Myocyte (in vitro differentiated cells): ENCODE measurements at regions not wholly inside any gene's neighbourhood (a gene's known extent, or its start where the extent isn't known, plus 50 kb on each side); places are given as distances from the start of the nearest gene placed in this dataset.
"Not testable (repeated sequence)": the region's sequence is repeated elsewhere in the genome, so short reads cannot be mapped to it uniquely, and the experiment has no call there.

ENCODE experiments used
- DNase-seq: peaks from one replicate; pipeline ENCODE4 v3.0.0-alpha.2; 2012; ENCODE audit warnings: low read depth

DNA sequence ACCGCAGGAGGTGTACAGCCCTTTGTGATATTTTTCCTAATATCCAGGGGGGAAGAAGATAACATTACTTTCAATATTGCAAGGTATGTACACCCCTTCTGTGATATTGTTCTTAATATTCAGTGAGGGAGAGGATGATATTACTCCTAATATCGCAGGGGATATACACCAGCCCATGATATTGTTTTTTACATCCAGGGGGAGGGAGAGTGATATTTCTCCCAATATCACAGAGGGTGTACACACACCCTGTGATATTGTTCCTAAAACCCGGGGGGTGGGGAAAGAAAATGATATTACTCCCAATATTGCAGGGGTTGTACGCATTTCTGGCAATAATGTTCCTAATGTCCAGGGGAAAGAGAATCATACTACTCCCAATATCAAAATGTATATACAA, 58.0 kb upstream of the SLC25A48 start:
- DNase-seq = no peak

DNA sequence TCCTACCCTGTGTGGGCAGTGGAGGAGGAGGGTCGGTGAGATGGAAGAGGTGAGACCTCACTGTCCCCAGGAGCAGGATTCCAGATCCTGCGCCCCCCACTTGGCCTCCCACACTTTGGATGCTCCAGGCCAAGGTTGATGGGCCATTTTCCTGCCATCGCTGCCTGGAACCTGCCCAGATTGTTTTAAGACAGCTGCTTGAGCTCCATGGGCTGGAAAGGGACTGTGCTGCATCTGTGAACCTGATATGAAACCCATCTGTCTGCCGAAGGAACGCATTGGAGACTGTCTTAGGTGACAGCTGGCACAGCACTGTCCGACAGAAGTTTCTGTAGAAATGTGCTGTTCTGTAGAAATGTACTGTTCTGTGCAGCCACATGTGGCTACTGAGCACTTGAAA, 72.7 kb upstream of the SLC25A48 start:
- DNase-seq = peak; percentile 43

DNA sequence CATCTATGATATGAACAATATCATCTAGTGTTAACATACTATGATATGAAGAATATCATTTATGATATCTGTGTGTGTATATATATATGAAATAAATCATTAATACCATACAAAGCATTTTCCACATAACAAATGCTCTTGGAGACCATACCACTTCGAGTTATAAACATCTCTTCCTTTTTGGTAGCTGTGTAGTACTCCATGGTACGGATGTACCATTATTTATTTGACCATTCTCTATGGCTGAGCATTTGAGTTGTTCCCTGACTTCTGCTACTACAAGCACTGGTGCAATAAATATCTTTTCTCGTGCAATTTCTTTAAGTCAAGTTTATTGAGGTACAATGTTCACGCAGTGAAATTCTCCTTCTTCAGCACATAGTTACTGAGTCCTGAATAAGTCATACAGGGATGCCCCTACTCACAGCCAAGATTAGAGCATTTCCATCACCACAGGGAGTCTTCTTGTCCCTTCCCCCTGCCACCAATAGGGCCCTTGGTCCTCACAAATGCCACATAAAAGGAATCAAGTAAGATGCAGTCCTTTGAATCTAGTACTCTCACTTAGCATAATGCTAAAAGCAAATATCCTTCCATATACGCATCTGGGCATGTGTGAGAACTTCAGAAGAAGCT, 75.2 kb upstream of the SLC25A48 start:
- no peak for DNase-seq

DNA sequence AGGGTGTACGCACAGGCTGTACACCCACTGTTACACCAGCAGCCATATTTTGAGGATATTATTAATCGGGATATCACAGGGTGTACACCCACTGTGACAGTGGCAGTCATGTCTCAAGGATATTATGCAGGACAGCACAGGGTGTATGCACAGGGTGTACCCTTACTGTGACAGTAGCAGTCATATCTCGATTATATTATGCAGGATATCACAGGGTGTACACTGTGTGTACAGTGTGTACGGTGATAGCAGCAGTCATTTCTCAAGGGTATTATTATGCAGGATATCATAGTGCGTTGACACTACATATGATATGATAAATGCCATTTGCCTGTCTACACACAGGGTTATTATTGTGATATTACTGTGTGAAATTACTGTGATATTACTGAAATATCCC, 80.5 kb upstream of the SLC25A48 start:
- no peak for DNase-seq

DNA sequence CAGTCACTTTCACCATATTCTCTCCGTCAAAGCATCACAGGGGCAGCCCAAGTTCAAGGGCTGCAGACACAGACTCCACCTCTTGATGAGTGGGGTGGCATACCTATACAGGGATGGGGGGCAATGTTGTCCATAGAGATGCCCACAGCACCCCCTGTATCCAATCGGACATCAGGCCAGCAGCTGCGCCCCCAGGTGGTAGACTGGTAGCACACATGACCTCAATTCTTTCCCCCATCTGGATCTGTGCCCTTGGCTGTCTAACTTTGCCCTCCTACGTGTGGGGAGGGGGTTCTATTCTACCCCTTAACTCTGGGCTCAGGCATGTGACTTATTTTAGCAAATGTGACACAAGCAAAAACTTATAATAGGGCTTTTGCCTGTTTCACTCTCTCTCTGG, 84.0 kb upstream of the SLC25A48 start:
- DNase-seq = no peak

DNA sequence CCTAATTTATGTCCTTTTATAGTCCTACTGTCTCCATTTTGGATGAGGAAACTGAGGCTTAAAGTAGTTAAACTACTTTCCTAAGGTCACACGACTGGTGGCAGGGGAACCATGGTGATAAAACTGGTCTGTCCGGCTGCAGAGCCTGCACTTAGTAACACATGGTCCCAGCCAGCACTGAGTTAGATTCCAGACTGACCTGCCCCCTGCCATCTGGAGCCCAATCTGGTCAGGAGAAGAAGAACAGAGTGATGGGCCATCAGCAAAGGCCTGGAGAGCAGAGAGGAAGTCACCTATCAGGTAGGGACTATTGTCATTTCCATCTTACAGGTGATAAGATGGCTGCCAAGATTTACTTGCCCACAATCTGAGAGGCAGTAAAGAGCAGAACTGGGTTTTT, 86.6 kb upstream of the SLC25A48 start:
- no peak for DNase-seq

DNA sequence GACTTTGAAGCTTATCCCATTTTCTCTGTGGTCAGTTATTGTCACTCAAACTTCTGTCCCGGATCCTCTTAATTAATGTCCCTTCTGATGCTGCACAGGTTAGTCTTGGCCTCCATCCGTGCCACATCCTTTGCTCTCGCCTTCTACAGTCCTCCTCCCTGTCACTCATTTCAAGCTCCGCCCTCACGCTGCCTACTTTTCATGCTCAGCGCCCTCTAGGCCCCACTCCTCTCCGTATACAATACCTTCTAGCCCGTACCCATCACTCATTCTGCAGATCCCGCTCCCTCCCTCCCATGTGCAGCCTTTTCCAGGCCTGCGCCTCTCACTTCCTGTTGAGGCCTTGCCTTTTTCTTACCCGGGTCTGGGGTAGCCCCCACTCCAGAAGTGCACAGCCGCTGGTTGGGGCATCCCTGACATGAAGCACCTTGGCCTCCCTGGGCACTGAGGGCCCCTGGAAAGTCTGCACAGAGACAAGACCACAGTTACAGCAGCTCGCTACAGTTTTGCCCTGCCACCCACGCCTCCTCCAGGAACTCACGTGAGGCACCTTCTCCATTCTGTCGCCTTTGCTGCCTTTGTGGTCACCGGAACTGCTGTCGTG, 88.5 kb upstream of the SLC25A48 start:
- DNase-seq = no peak

DNA sequence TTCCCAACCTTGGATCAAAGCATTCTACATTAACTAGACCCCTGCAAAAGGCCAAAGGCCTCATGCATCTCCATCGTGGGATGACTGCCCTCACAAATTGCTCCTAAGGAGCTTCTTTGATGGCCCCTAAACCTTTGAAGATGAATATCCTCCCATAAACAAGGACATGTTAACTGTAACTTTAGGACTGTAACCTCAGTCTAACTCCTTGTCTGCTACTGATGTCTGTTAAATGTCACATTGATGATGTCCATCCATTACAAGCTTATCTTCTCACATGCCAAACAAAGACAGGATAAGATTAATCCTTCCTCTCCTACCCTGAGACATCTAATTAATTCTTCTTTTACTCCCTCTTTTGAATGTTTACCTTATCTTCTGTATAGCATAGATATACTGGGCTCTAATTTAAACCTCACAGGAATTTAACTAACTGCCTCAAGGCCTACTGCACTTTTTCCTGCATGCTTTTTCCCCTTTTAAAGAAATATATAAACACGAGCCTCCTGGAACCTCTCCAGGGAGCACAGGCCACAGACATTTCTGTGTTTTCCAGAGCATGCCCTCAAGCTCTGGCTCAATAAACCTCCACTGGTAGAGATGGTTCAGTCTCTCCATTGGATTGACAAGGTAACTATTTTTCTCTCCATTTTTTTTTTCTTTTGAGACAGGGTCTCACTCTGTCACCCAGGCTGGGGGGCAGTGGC, 90.6 kb upstream of the SLC25A48 start:
- DNase-seq = no peak

DNA sequence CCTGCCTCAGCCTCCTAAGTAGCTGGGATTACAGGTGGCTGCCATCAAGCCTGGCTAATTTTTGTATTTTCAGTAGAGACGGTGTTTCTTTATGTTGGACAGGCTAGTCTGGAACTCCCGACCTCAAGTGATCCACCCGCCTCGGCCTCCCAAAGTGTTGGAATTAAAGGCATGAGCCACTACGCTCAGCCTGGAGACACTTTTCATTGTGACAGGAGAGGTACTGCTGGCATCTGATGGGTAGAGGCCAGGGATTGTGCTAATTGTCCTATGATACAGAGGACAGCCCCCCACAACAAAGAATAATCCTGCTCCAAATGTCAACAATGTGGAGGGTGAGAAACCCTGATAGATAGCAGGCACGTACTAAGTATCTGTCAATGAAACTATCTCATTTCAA, 91.3 kb upstream of the SLC25A48 start:
- DNase-seq = no peak

DNA sequence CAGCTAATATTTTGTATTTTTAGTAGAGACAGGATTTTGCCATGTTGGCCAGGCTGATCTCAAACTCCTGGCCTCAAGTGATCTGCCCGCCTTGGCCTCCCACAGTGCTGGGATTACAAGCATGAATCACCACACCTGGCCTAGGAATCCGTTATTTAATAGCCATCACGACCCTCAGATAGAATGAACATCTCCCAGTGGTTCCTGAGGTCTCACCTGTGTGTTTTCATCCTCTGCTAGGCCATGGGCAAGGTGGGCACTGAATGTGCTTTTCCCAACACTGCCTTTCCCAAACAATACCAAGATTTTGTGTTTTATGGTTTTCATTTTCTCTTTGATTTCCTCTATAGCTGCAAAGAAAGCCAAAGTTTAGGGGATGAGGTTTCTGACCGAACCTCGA, 92.2 kb upstream of the SLC25A48 start:
- DNase-seq = not testable (repeated sequence)

DNA sequence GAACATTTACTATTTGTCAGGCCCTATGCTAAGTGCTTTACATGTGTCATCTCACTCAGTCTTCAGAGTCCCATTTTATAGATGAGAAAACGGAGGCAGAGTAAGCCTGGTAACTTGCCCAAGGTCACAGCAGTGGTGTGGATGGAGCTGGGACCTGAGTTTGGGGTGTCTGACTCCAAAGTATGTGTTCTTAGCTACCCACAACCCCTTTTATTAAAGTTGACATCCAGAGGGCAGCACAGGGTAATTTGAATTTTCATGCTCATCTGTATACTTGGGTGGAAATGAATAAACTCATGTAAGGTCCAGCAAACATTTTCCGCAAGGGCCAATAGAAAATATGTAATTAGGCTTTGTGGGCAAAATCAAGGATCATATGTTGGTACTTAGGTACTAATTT, 93.4 kb upstream of the SLC25A48 start:
- DNase-seq = no peak

DNA sequence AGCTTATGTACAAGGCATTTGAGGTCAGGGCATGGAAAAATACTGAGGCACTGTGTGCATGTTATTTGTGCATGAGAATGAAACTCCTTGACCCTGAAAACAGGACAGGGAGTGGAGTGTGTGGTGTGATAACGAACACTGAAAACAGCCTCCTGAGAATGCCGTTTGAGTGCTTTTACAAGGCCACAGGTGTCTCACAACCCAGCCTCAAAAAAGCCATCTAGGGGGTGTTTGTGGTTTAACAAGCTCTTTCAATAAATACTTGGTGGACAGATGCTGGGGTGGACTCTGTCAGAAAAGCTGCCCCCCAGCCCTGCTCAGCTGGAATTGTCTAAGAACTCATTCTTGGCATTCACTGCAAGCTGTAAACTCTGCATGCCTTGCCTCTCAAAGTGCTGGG, 94.0 kb upstream of the SLC25A48 start:
- DNase-seq = peak; percentile 24

DNA sequence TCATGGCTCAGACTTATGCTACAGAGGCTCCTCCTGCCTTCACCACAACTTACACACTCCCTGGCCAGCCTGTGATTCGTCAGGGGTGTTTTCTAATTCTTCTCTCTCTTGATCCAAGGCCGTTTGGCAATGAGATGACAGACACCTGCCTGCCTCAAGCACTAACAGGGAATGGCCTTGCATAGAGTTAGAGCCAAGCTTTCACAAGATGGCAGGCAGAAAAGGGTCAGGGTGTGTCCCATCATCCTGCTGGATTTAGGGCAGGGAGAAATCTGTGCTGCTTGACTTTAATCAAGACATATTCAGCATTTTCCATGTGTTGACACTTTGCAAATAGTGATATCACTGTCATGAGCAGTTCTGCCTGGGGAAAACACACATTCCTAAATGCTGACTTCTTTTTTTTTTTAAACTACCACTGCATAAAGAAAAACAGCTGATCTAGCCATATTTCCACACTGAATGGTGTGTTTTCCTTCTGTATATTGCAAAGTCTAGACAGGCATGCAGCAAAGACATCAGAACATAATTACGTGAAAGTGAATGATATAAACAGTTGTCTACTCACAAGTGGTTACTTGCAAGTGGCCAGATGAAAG, 95.0 kb upstream of the SLC25A48 start:
- DNase-seq = no peak

DNA sequence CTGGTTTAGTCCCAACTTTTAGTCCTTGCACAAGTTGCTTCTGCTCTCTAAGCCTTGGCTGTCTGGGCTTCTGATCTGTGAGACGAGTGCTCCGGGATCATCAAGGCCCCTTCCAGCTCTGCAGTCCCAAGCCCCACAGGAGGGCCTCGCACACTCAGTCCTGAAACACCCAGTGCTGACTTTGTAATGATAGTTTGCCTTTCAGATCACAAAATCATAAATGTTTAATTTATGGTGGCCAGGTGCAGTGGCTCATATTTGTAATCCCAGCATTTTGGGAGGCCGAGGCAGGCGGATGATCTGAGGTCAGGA, 95.9 kb upstream of the SLC25A48 start:
- no peak for DNase-seq

DNA sequence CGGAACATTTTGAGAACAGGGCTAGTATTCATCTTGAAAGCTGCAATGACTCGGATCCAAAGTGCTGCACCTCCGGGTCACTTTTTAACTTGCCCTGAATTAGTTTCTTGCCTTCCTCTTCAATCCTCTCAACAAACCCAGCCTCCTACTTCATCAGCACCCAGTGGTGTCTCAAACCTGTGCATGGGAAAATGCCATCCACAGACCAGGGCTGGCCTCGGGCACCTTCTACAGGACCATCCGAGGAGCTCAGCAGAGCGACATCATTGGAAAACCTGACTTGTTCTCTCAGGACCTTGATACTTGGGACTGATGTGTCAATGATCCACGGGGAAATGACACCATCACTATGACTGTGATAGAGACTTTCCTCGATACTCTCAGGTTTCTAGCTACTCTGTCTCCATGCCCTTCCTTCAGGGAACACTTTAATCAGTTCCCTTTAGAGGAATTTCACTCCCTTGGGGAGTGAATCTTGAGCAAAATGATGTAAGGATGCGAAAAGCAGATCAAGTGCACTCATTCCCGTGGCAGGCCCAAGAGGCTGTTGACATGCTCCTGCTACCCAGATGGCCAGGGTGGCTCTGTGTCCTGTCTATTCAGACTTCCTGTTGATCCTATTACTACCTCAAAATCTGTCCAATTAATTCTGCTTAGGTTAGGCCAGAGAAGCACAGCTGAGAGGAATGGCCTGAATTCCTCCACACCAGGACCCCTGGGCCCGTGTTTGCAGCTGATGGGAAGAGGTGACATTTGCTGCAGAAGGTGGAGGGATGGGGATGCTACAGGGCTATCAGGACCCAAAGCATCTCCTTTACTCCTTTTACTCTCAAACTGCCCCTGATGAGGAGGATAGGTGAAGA, 96.5 kb upstream of the SLC25A48 start:
- no peak for DNase-seq

DNA sequence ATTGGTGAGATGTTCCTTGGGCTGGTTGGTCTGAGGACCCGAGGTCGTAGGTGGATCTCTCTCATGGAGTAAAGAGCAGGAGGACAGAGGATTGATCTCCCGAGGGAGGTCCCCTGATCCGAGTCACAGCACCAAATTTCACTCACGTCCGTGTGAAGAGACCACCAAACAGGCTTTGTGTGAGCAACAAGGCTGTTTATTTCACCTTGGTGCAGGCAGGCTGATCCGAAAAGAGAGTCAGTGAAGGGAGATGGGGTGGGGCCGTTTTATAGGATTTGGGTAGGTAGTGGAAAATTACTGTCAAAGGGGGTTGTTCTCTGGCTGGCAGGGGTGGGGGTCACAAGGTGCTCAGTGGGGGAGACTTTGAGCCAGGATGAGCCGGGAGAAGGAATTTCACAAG, 97.5 kb upstream of the SLC25A48 start:
- DNase-seq = not testable (repeated sequence)

DNA sequence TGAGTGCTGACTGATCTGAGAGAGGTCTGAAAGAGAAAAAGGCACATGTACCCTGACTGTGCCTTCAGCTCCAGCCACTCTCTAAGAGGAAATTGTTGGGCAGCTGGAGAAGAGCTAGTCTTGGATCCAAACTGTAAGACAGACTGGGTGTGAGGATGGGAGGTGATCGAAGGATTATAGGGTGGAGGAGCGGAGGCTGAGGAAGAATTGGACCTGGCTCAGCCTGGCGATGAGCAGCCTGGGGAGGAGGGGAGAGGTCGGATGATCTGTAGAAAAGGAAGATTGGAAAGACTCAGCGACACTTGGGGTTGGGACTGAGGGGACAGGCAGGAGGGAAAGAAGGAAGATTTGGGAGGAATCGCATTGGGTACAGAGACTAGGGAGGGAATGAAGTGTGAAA, 98.6 kb upstream of the SLC25A48 start:
- no peak for DNase-seq

DNA sequence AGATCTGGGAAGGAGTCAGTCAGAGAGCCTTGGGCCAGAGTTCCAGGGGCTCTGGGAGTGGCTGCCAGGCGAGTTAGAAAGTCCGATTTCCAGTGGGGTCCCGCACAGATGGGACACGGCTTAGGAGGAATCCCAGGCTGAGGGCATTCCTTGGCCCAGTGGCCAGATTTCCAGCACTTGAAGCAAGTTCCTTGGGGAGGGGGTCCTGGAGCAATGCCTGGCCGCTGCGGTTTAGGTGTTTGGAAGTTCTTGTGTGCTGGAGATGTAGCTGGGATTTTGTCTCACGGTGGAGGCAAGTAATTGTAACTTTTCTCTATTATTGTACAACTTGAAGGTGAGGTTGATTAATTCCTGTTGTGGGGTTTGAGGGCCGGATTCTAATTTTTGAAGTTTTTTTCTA, 99.5 kb upstream of the SLC25A48 start:
- not testable (repeated sequence) for DNase-seq

DNA sequence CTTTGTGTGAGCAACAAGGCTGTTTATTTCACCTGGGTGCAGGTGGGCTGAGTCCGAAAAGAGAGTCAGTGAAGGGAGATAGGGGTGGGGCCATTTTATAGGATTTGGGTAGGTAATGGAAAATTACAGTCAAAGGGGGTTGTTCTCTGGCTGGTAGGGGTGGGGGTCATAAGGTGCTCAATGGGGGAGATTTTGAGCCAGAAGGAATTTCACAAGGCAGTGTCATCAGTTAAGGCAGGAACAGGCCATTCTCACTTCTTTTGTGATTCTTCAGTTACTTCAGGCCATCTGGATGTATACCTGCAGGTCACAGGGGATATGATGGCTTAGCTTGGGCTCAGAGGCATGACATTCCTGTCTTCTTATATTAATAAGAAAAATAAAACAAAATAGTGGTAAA, 103.4 kb upstream of the SLC25A48 start:
- not testable (repeated sequence) for DNase-seq

DNA sequence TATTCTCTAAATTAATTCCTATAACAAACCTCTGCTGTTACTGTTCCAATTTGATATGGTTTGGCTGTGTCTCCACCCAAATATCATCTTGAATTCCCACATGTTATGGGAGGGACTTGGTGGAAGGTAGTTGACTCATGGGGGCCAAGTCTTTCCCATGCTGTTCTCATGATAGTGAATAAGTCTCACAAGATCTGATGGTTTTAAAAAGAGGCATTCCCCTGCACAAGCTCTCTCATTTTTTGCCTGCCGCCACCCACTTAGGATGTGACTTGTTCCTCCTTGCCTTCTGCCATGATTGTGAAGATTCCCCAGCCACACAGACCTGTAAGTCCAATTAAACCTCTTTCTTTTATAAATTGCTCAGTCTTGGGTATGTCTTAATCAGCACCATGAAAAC, 104.3 kb upstream of the SLC25A48 start:
- DNase-seq = not testable (repeated sequence)

DNA sequence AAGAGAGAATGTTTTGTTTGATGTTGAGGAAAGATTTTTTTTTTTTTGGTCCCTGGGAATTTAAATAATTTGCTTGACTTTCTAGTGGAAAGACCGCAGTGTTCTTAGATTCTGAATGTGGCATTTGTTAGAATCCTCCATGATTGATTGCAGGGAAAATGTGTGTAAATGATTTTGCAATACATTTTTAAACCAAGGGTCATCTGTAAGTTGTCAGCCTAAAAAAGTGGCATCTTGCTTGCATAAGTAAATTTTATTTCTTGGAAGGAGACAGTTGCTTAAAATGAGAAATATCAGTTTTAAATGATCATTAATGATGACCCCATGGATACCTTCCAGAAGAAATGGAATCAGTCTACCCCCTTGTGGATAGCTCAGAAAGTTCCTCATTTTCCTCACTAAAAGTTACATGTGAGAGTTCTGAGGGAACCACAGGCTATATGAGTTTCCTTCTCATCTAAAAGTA, 105.1 kb upstream of the SLC25A48 start:
- no peak for DNase-seq

DNA sequence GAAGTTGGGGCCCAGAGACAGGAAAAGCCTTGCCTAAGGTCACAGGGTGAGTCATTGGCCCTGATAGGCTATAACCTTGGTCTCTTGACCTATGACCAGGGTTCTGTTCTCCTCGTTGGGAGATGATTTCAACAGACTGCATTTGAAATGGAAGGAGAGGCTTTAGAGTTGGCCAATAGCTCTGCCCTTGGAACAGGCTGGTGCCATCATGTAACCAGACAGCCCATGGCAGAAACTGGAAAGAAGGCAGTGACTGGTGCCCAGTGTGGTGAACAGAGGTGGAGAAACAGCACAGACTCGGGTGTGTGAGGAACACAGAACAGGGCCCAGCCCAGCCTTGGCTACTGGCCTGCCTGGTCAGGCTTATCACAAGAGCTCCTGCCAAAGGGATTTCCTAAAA, 109.8 kb upstream of the SLC25A48 start:
- DNase-seq = no peak
